ENCODE measurements at regions not wholly inside any gene's neighbourhood (a gene's known extent, or its start where the extent isn't known, plus 50 kb on each side); places are given as distances from the start of the nearest gene placed in this dataset.
"Not testable (repeated sequence)": the region's sequence is repeated elsewhere in the genome, so short reads cannot be mapped to it uniquely, and the experiment has no call there.

DNA sequence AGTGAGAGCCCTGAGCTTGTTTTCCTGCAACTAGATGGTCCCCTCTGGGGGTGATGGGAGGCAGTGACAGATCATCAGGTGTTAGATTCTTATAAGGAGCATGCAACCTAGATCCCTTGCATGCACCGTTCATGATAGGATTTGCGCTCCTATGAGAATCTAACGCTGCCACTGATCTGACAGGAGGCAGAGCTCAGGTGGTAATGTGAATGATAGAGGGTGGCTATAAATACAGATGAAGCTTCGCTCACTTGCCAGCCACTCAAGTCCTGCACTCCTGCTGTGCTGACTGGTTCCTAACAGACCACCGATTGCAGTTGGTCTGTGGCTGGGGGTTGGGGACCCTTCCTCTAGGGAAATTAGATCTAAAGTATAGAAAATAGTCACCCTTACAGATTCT, 290.6 kb upstream of the ADCY2 start:
- DNase-seq: no peak

DNA sequence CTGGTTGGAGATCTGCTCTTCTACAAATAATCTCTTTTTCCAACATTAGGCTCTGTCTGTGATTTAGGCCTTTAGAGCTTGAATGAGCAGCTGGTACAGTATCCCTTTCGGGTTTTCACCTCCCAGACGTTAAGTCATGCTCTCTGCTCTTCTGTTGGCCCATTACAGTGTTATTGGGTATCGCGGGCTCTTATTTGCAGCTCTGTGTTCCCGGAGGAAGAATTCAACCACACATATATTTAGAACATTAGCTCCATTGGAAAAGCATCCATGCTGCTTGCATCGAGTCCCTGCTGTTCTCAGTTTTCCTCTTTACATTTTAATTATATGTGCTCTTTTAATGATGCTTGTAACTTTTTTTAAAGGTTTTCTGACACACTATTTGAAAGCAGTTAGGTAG, 278.0 kb upstream of the ADCY2 start:
- no peak for DNase-seq

DNA sequence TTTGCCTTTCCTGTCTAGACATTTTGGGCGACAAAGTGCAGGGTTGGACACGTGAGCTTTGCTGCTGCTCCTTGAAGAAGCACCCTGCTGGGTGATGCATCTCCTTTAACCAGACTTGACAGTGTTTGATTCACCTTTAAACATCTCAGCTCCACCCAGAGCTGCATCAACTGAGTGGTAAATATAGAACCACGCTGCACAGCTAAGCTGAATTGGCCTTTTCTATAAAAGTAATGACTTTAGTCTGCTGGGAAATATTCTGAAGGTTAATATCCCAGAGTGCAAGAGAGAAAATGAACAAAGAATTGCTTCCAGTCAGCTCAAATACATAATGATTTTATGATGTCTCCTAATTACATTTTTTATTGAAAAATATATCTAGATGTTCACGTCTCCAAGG, 264.3 kb upstream of the ADCY2 start:
- no peak for DNase-seq

DNA sequence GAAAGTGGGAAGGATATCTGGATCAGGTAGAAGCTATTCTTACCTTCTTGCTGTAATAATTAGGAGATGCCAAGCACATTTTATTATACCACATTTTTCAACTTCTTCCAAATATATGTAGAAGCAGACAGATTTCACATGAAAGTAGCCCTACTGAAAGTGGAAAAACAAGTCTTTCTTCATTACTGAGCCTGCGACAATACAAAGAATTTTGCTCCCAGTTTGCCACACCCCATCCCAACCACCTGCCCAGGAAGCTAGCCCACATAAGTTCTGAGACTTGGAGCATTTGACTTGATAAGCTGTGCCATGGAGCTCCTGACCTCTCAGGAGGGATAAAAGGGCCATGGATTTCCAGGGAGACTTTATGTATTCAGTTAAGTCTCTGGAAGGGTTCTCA, 249.1 kb upstream of the ADCY2 start:
- no peak for DNase-seq

DNA sequence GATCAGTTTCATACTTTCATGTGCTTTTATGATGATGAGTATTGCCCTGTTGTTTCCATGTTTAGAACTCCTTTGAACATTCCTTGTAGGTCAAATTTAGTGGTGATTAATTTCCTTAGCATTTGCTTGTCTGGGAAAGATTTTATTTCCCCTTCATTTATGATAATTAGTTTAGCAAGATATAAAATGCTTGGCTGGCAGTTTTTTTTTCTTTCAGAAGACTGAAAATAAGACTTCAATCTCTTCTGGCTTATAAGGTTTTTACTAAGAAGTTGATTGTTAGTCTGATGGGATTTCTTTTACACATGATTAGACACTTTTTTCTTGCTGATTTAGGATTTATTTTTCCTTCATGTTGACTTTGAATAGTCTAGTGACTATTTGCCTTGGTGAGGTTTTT, 238.9 kb upstream of the ADCY2 start:
- no peak for DNase-seq

DNA sequence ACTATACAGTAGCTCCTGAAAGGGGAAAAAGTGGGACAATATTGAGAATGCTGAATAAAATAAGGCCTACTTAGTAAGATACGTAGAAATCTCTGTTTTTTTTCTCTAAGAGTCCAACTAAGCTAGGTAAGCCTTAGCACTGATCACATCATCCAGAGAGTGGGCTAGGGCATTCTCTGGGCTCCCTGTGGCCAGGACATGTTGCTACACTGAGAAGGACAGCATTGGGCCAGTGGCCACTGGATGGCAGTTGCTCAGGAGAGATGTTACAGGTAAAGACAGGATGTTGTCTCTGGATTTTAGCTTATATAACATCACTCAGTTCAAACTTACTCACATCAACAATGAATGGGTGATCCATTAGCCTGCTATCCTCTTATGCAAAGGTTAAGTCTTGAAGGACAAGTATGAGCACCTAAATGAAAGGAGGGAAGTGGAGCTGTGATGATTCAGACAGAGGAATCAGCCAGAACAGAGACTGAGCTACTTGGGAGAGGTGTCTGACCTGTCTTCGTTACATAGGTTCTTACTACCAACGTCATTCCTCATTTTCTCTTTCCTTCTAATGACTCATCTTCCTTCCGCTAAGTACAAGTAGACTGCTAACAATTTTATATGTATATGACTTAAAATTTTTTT, 226.6 kb upstream of the ADCY2 start:
- no peak for DNase-seq

DNA sequence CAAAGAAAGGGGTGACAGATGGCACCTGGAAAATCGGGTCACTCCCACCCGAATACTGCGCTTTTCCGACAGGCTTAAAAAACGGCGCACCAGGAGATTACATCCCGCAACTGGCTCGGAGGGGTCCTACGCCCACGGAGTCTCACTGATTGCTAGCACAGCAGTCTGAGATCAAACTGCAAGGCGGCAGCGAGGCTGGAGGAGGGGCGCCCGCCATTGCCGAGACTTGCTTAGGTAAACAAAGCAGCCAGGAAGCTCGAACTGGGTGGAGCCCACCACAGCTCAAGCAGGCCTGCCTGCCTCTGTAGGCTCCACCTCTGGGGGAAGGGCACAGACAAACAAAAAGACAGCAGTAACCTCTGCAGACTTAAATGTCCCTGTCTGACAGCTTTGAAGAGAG, 225.2 kb upstream of the ADCY2 start:
- not testable (repeated sequence) for DNase-seq

DNA sequence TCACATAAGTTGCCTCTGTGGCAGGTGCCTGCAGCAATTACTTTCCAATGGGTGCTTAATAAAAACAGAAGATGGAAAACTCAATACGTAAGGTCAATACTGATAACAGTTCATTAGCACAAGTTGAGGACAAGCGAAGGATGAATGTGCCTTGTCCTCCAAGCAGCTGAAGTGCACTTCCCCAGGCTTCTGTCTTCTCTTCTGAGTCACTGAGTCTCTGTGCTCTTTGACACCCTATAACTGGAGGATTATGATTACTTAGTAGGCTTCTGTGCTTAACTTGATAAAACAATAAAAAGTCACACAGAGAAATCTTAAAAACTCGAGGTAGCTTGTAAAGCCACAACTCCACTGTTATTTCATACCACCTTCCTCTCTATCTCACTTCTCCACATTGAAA, 216.6 kb upstream of the ADCY2 start:
- no peak for DNase-seq

DNA sequence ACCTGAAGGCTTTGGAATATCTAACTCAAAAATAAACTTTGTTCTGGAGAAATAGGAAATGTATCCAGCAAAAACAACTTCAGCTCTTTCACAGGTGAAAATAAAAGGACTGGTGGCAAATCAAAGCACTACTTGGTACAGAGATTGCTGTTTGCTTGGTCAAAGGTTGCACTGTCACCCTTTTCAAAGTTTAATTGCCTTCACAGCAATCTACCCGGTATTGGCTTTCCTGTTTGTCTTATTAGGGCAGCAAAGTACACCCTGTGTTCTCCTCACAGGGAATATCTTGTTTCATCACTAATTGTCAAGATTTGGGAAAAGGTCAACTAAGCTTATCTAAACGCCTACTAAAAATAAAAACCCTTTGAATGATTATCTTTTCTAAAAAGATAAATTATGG, 214.1 kb upstream of the ADCY2 start:
- no peak for DNase-seq

DNA sequence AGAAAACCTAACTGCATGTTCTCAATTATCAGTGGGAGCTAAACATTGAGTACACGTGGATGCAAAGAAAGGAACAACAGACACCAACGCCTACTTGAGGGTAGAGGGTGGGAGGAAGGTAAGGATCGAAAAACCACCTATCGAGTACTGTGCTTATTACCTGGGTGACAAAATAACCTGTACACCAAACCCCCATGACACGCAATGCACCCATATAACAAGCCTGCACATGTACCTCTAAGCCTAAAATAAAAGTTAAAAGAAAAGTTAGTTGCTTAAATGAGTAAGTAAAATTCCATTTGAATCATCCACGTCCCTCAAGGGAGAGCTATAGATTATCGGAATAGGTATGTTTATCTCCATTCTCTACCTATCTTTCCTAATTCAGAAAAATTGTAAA, 210.2 kb upstream of the ADCY2 start:
- no peak for DNase-seq

DNA sequence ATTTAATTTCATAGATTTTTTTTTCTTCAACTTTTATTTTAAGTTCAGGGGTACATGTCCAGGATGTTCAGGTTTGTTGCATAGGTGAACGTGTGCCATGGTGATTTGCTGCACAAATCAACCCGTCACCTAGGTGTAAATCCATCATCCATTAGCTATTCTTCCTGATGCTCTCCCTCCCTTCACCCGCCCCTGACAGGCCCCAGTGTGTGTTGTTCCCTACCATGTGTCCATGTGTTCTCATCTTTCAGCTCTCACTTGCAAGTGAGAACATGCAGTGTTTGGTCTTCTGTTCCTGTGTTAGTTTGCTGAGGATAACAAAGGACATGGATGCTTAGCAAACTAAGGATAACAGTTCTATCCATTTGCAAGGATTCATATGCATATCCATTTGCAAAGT, 209.1 kb upstream of the ADCY2 start:
- DNase-seq: no peak

DNA sequence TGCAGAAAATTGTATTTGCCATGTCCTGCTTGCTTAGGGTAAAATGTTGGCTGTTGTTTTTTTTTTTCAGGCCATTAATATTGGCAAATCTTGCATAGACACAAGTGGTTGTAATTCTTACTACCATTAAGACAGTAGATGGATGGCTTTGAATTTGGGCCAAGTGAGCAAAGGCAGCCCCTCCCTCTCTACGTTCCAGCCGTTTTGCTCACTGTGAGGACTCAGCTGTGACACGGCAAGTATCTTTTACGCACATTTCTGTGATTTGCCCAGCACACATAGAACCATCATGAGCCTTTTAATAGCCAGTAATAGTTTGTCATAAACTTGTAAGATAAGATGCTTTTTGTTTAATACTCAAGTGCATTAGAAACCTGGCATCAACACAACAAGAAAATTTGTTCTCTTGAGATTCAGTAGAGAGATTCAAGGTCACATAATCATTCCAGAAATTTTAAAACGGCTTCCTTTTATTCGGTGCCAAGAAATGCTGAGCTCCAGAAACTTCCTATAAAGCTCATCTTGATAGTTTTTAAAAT, 205.2 kb upstream of the ADCY2 start:
- DNase-seq: no peak

DNA sequence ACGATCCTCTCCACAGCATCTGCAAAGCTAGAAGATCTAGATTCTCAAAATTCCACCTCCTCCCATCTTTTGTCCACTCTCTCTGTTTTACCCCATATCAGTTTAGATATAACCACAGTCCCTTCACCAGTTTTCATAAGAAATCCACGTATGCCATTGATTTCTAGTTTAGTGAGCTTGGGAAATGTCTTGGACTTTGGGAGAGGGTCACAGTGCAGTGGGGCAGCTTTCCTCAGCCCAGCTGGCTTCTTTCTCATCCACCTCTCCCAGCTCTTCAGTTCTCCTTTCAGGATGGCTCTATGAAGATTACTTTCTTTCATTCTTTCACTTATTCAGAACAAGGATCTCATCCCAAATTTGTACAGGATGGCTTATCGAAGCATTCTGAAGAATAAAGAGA, 203.9 kb upstream of the ADCY2 start:
- DNase-seq: no peak

DNA sequence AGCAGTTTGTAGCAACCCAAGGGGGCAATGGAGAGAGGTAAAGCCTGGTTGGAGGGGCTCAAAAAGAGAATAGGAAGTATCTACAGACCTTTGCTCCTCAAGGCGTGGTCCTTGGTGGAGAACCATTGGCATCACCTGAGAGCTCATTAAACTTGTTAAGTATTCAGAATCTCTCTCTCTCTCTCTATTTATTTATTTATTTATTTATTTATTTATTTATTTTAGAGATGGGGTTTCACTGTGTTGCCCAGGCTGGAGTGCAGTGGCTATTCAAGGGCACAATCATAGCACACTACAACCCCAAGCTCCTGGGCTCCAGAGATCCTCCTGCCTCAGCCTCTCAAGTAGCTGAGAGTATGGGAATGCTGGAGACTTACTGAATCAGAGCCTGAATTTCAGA, 193.1 kb upstream of the ADCY2 start:
- no peak for DNase-seq

DNA sequence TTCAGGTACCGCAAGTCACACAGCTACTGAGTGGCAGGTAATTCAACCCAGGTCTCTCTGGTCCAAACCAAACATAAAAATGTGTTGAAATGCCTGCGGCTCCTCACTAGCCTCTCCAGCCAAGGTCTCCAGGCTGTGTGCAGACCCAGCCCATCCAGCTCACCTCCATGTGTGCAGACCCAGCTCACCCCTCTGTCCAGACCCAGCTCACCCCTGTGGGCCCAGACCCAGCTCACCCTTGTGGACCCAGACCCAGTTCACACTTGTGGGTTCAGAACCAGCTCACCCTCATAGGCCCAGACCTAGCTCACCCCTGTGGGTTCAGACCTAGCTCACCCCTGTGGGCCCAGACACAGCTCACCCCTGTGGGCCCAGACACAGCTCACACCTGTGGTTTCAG, 188.0 kb upstream of the ADCY2 start:
- DNase-seq: no peak

DNA sequence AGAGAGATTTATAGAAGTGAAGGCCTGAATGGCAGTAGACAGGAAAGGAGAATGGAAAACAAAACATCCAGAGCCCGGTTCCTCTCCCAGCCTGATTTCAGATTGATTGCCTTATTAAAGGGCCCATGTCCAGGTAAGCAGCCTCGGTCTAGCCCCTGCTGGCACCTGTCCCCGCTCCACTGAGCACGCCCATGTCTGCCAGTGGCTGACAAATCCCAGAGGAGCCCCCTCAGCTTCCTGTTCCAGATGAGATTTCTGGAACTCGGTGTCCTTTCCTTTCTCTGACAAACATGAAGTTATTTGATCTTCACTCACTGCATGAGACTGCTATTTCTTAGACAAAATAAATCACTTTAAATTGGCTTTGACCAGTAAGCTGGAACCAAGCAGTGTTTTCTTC, 187.0 kb upstream of the ADCY2 start:
- DNase-seq: no peak

DNA sequence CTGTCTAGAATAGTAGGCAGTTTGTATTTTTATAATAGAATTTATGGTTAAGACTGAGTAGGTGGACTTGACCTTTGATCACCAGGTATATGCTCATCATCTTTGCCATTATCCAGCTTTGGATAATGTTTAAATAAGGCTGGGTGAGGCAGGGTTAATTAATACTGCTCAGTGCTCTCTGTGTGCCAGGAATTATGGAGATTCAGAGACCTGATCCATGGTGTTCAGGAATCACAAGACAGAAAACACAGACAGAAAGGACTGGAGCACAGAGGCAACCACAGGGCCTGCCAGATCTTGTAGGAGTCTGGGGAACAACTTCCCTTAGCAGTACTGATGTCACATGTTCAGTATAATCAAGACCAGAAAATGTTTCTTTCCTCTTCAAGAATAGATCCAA, 186.3 kb upstream of the ADCY2 start:
- DNase-seq: no peak

DNA sequence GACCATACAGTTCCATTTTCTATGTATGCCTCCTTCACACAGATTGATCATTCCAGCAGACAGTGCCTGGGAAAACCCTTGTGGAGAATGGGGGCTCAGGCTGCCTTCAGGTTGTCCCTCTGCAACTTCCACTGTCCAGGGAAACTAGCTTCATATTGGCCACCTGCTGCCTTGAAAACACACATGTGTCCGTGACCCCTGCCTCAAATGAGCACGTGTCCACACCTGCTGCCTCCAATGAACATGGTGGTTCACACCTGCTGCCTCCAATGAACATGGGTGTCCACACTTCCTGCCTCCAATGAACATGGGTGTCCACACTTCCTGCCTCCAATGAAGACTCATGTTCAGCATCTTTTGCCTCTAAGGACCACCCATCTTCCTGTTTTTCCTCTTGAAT, 185.4 kb upstream of the ADCY2 start:
- no peak for DNase-seq

DNA sequence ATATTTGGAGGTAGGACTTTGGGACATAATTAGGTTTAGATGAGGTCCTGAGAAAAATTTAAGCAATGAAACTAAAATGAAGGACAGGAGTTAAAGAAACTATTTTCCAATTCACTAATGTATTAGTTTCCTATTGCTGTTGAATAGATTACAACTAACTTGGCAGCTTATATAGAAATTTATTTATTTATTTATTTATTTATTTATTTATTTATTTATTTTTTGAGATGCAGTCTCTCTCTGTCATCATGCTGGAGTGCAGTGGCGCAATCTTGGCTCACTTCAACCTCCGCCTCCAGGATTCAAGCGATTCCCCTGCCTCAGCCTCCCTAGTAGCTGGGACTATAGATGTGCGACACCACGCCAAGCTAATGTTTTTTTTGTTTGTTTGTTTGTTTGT, 182.4 kb upstream of the ADCY2 start:
- DNase-seq: no peak

DNA sequence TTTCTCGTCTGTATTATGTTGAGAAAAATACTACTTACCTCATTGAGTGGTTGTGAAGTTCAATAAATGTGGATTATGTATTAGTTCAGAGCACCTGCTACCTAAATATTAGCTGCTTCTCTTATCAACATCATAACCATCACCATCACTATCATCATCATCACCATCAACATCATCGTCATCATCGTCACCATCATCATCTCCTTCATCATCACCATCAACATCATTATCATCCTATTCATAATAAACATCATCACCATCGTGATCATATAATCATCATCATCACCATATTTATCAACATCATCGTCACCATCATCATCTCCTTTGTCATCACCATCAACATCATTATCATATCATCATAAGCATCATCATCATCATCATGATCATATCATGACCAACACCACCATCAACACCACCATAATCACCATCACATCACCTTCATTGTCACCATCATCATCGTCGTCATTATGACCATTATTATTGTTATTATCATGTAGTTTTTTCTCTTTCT, 181.0 kb upstream of the ADCY2 start:
- DNase-seq: no peak

DNA sequence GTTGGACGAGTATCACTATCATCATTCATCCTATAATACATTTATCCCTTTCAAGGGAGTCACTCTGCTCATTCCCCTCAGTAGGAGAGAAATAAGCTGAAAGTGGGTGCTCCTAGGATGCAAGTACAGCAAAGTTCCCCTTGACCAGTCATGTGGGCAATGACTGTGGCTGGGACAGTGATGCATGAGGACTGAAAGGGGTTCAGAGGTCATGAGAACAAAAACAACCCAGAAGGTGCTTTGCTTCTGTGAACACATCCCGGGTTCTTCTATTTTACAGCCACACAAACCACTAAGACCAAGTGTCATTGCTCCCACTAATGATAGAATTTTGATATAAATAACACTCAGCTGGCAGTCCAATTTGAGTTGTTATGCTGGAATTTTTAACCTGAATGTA, 177.8 kb upstream of the ADCY2 start:
- no peak for DNase-seq

DNA sequence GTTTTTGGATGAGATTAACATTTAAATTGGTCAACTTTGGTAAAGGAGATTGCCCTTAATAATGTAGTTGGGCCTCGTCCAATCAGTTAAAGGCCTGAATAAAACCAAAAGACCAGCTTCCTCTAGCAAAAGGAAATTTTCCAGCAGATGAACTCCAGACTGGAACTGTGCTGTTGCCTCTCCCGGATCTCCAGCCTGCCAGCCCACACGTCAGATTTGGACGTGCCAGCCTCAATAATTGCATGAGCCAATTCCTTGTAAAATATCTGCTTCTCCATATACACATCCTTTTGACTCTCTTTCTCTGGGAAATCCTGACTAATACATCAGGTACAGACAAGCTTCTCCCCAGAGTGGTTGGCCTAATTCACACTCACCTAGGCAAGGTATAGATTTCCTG, 175.8 kb upstream of the ADCY2 start:
- DNase-seq: no peak

DNA sequence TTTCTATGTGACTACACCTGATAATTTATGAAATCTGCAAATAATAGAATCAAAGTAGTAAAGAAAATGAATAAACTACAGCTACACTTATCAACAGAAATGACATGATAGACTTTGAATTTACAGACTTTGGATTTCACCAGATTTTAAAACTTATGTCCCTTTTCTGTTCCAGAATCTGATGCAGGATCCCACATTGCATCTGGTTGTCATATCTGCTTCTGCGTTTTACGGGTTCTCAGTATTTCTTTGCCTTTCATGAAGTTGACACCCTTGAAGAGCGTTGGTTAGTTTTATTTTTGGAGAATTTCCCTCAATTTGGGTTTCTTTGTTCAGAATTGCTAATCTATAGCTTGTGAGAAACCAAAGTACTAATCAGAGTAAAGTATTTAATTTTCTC, 174.9 kb upstream of the ADCY2 start:
- no peak for DNase-seq

DNA sequence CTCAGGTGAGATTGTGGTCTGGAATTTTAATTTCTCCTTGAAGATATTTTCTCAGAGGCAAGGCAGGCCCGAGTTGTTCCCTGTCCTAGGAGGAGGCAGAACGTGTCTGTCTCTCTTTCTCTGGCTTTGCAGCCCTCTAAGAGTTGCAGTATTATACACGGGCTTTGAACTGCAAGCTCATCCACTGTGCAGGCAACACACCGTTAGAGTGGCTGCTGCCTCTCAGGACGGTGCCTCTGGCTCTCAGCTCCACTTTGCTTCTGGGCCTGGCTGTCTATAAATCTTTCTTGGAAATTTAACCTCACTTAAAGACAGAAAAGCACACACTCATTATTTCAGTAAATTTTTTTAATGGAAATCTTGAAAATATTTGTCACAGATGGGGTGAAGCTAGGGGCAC, 170.1 kb upstream of the ADCY2 start:
- no peak for DNase-seq

DNA sequence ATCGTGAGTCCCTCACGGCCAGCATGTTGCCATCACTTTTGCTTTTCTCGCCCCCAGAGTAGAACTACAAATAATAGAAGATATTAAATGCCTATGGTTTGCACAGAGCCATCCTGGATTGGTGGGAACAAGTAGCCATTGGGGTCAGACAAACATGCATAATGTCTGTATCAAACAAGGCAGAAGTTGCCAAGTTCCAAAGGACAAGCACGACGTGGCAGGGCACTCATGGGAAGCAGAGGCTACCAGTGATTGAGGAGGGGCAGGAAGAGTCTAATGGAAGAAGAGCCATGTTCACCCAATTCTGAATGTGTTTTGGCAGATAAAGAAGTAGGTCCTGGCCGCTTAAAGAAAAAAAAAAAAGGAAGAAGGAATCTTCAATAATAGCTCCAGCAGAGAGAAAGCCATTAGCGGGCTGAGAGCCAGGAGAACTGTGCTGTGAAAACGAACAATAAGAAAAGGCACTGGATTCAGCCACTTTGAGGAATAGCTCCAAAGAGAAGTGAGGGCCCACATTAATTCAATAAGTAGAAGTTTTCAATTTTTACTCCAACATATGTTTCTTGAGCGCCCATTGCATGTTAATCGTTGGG, 153.7 kb upstream of the ADCY2 start:
- DNase-seq: no peak
